Liver (tissue), 8 donors: ENCODE measurements at regions not wholly inside any gene's neighbourhood (a gene's known extent, or its start where the extent isn't known, plus 50 kb on each side); places are given as distances from the start of the nearest gene placed in this dataset.

Experiments used
- DNase-seq: peaks from one replicate; pipeline ENCODE4 v3.0.0-alpha.2; 2017; ENCODE audit warnings: low spot score
- H3K27ac ChIP-seq, 2 donors: one replicate each; pipeline ENCODE4 v1.7.0; 2013; ENCODE audit warnings: inconsistent platforms in 2 of 2, low read length in 2 of 2, control low read depth in 1 of 2, low read depth in 1 of 2, mild to moderate bottlenecking in 1 of 2
- H3K27me3 ChIP-seq, 4 donors: one replicate each; pipeline versions ENCODE4 v1.6.1 to v1.7.0; 2013; ENCODE audit warnings: low read length in 3 of 4, inconsistent platforms in 1 of 4, mild to moderate bottlenecking in 1 of 4, moderate library complexity in 1 of 4; ENCODE audit not compliant: control insufficient read depth in 4 of 4, insufficient read depth in 4 of 4
- H3K36me3 ChIP-seq, 4 donors: one replicate each; pipeline versions ENCODE4 v1.6.1 to v1.7.0; 2013; ENCODE audit warnings: low read length in 3 of 4, mild to moderate bottlenecking in 3 of 4, low read depth in 1 of 4, moderate library complexity in 1 of 4; ENCODE audit not compliant: control insufficient read depth in 4 of 4, insufficient read depth in 3 of 4
- H3K4me1 ChIP-seq, 4 donors: one replicate each; pipeline versions ENCODE4 v1.6.1 to v1.7.0; 2013; ENCODE audit warnings: low read length in 3 of 4, mild to moderate bottlenecking in 3 of 4, moderate library complexity in 1 of 4; ENCODE audit not compliant: control insufficient read depth in 4 of 4, insufficient read depth in 4 of 4
- H3K4me3 ChIP-seq, 3 donors: one replicate each; pipeline versions ENCODE4 v1.6.1 to v1.7.0; 2013; ENCODE audit warnings: low read length in 3 of 3, control low read depth in 1 of 3, low read depth in 1 of 3, mild to moderate bottlenecking in 1 of 3
- H3K9ac ChIP-seq, 2 donors: one replicate each; pipeline ENCODE4 v1.7.0; 2013; ENCODE audit warnings: low read length in 2 of 2, mild to moderate bottlenecking in 2 of 2, moderate library complexity in 2 of 2, control low read depth in 1 of 2, low read depth in 1 of 2
- H3K9me3 ChIP-seq, 4 donors: one replicate each; pipeline versions ENCODE4 v1.6.1 to v1.7.0; 2013; ENCODE audit warnings: low read length in 3 of 4; ENCODE audit not compliant: control insufficient read depth in 4 of 4
- ATF3 ChIP-seq: IDR thresholded peaks from 2 replicates; pipeline ENCODE4 v1.6.1; 2016; ENCODE audit warnings: antibody characterized with exemption
- CTCF ChIP-seq: fragments of 150-350 bp; IDR thresholded peaks from 2 replicates; pipeline ENCODE4 v1.5.1; 2017; ENCODE audit warnings: improper control_type of control experiment, low read depth, low read length; ENCODE audit not compliant: missing input control
- EGR1 ChIP-seq, 2 donors: IDR thresholded peaks; 2 replicates each; pipeline ENCODE4 v1.6.1; 2016 to 2018; ENCODE audit warnings: antibody characterized with exemption in 2 of 2, low read depth in 2 of 2
- FOXA1 ChIP-seq: IDR thresholded peaks from 2 replicates; pipeline ENCODE4 v1.6.1; 2016; ENCODE audit warnings: antibody characterized with exemption
- FOXA2 ChIP-seq: IDR thresholded peaks from 2 replicates; pipeline ENCODE4 v1.6.1; 2016; ENCODE audit warnings: antibody characterized with exemption
- GABPA ChIP-seq, 2 donors: IDR thresholded peaks in 1 of 2; conservative IDR thresholded peaks in 1 of 2; 2 replicates each; pipeline ENCODE4 v1.6.1; 2016; ENCODE audit warnings: antibody characterized with exemption in 2 of 2, mild to moderate bottlenecking in 1 of 2, moderate library complexity in 1 of 2
- HNF4A ChIP-seq, 2 donors: conservative IDR thresholded peaks; 2 replicates each; pipeline ENCODE4 v1.6.1; 2016; ENCODE audit warnings: antibody characterized with exemption in 2 of 2, mild to moderate bottlenecking in 2 of 2
- HNF4G ChIP-seq: IDR thresholded peaks from 2 replicates; pipeline ENCODE4 v1.6.1; 2016; ENCODE audit warnings: antibody characterized with exemption
- JUND ChIP-seq, 2 donors: IDR thresholded peaks; 2 replicates each; pipeline ENCODE4 v1.6.1; 2016; ENCODE audit warnings: antibody characterized with exemption in 2 of 2
- MAX ChIP-seq: IDR thresholded peaks from 2 replicates; pipeline ENCODE4 v1.6.1; 2016; ENCODE audit warnings: antibody characterized with exemption
- RAD21 ChIP-seq, 2 donors: IDR thresholded peaks; 2 replicates each; pipeline ENCODE4 v1.6.1; 2016; ENCODE audit warnings: antibody characterized with exemption in 2 of 2, mild to moderate bottlenecking in 2 of 2
- REST ChIP-seq: IDR thresholded peaks from 2 replicates; pipeline ENCODE4 v1.6.1; 2016; ENCODE audit warnings: antibody characterized with exemption, mild to moderate bottlenecking
- RXRA ChIP-seq, 2 donors: IDR thresholded peaks; 2 replicates each; pipeline ENCODE4 v1.6.1; 2017 to 2018; ENCODE audit warnings: antibody characterized with exemption in 2 of 2, mild to moderate bottlenecking in 1 of 2
- SP1 ChIP-seq: IDR thresholded peaks from 2 replicates; pipeline ENCODE4 v1.6.1; 2018; ENCODE audit warnings: antibody characterized with exemption, mild to moderate bottlenecking
- TAF1 ChIP-seq: conservative IDR thresholded peaks from 2 replicates; pipeline ENCODE4 v1.6.1; 2016; ENCODE audit warnings: antibody characterized with exemption, mild to moderate bottlenecking
- YY1 ChIP-seq: IDR thresholded peaks from 2 replicates; pipeline ENCODE4 v1.6.1; 2016; ENCODE audit warnings: antibody characterized with exemption, mild to moderate bottlenecking
- ZBTB33 ChIP-seq: IDR thresholded peaks from 2 replicates; pipeline ENCODE4 v1.6.1; 2016; ENCODE audit warnings: antibody characterized with exemption
- WGBS: extraction: QIAGEN DNeasy Blood & Tissue Kit; methylation state at CpG from one replicate; pipeline ENCODE4 v1.1.7; 2013; 5-methylcytosine and 5-hydroxymethylcytosine counted together
- donor health status: healthy.
- donor health status: healthy.
- donor health status: healthy.
- donor health status: healthy.
- donor health status: healthy.

- H3K27me3 ChIP-seq, result peaks cover 0 to 3% (median 1%) of the 10 kb centered on the region in 4 donors
- DNase-seq, result no peak
- TF ChIP-seq JUND (IDR thresholded peaks at IDR 0.05), result no peak
- no peaks in the 10 kb centered on the region for H3K9me3 ChIP-seq
- WGBS, result 72% methylated on average over 5 of the region's 5 CpGs
- H3K36me3 ChIP-seq, result no peaks in the 10 kb centered on the region
- H3K27ac ChIP-seq, result no peak overlapping the region
- H3K4me1 ChIP-seq, result no peaks in the 10 kb centered on the region
- no peak overlapping the region for H3K4me3 ChIP-seq
- no peak overlapping the region for H3K9ac ChIP-seq
Observed at GRCh38 chr16:7271486-7271885, 61.2 kb upstream of the RBFOX1 start.

- no peaks in the 10 kb centered on the region for H3K4me1 ChIP-seq
- DNase-seq, result no peak
- H3K9me3 ChIP-seq, result no peaks in the 10 kb centered on the region
- TF ChIP-seq MAX, result no peak
- TF ChIP-seq HNF4G, result no peak
- TF ChIP-seq YY1, result no peak
- TF ChIP-seq EGR1 (IDR thresholded peaks at IDR 0.05; ENCODE audit: low read depth in 2 of 2), result no peak
- TF ChIP-seq RAD21 (IDR thresholded peaks at IDR 0.05), result no peak
- TF ChIP-seq SP1, result no peak
- no peak for TF ChIP-seq JUND (IDR thresholded peaks at IDR 0.05)
- no peak for TF ChIP-seq RXRA (IDR thresholded peaks at IDR 0.05)
- TF ChIP-seq ATF3, result no peak
- no peak for TF ChIP-seq ZBTB33
- no peak for TF ChIP-seq CTCF
- TF ChIP-seq GABPA (IDR thresholded peaks at IDR 0.05 in 1 of 2, conservative IDR thresholded peaks at IDR 0.05 in 1 of 2), result no peak
- TF ChIP-seq HNF4A (conservative IDR thresholded peaks at IDR 0.05), result no peak
- TF ChIP-seq REST, result no peak
- TF ChIP-seq FOXA2, result no peak
- no peak for TF ChIP-seq FOXA1
- TF ChIP-seq TAF1, result no peak
- WGBS, result 70% methylated on average over 3 of the region's 3 CpGs
- H3K9ac ChIP-seq, result no peak overlapping the region
- H3K27me3 ChIP-seq, result peaks cover 0 to 3% (median 1%) of the 10 kb centered on the region in 4 donors
- H3K36me3 ChIP-seq, result no peaks in the 10 kb centered on the region
- H3K4me3 ChIP-seq, result no peak overlapping the region
- no peak overlapping the region for H3K27ac ChIP-seq
Observed at GRCh38 chr16:7270823-7271222, 61.8 kb upstream of the RBFOX1 start.
